Adrenal gland (tissue), 5 donors: ENCODE measurements at regions not wholly inside any gene's neighbourhood (a gene's known extent, or its start where the extent isn't known, plus 50 kb on each side); places are given as distances from the start of the nearest gene placed in this dataset.

Source experiments
- CTCF ChIP-seq, 6 experiments: fragments of 450-650 bp in 4 of 6; fragments of 200-600 bp in 2 of 6; sonication (generic) in 1 of 6; IDR thresholded peaks; 1 replicate in 5 of 6; 2 replicates in 1 of 6; pipeline versions ENCODE4 v1.5.1 to v1.8.0; 2016 to 2021; ENCODE audit warnings: antibody characterized with exemption in 6 of 6, mild to moderate bottlenecking in 2 of 6, moderate library complexity in 1 of 6
- POLR2A ChIP-seq, 2 donors: fragments of 450-650 bp; IDR thresholded peaks; one replicate each; pipeline ENCODE4 v1.6.1; 2017; ENCODE audit warnings: antibody characterized with exemption in 2 of 2, mild to moderate bottlenecking in 2 of 2, moderate library complexity in 1 of 2
- donor health status: DM: no; HTN: no; CAD: no.

- TF ChIP-seq POLR2A (IDR thresholded peaks at IDR 0.05) (no peak), CTCF (IDR thresholded peaks at IDR 0.05) (no peak)
These were observed 127.1 kb upstream of the B3GALT2 start for GRCh38 chr1:193313354-193314140.
